SK-N-MC (cell line): ENCODE measurements at regions not wholly inside any gene's neighbourhood (a gene's known extent, or its start where the extent isn't known, plus 50 kb on each side); places are given as distances from the start of the nearest gene placed in this dataset.

ENCODE experiments used
- EZH2 ChIP-seq: fragments of 200-600 bp; sonication (generic); IDR thresholded peaks from one replicate; pipeline ENCODE4 v1.6.1; 2017; ENCODE audit warnings: antibody characterized with exemption
- POLR2AphosphoS5 ChIP-seq: IDR thresholded peaks from 2 replicates; pipeline ENCODE4 v1.6.1; 2012; ENCODE audit warnings: mild to moderate bottlenecking, low read depth, low read length, borderline replicate concordance

DNA sequence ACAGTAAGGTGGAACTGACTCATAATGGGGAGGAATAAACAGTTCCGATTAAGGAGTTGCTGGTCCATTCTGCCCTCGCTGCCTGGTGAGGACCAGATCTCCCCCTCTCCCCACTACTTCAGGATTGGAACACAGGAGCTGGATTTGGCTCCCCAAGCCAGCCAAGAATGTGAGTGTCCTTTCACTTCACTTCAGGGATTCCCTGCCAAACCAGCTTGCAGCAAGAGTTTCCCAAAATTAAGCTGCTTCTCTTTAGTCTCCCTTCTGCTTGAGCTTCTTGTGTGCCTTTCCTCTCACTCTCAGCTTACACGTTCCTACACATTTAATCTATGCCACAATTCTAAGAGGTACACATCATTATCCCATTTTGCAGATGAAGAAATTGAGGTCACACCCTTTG, 234.1 kb downstream of the BUD13 start:
- no peak for TF ChIP-seq POLR2AphosphoS5
- TF ChIP-seq EZH2, result no peak
